Effector memory CD8-positive, alpha-beta T cell (primary cell): ENCODE measurements at regions not wholly inside any gene's neighbourhood (a gene's known extent, or its start where the extent isn't known, plus 50 kb on each side); places are given as distances from the start of the nearest gene placed in this dataset.

ENCODE experiments used
- ATAC-seq: fragments of 150-1000 bp; cut with Tn5 transposase; replicated peaks from 2 replicates; pipeline ENCODE4 v1.10.0; 2021; ENCODE audit warnings: mild to moderate bottlenecking, moderate library complexity
- DNase-seq, 3 experiments: peaks; one replicate each; pipeline ENCODE4 v3.0.0; 2021
- H3K27ac Mint-ChIP-seq, 2 donors: one replicate each; pipeline ENCODE4 v1.8.0; 2022; ENCODE audit warnings: mild to moderate bottlenecking in 2 of 2, mixed read lengths in 2 of 2, moderate library complexity in 2 of 2
- H3K27me3 Mint-ChIP-seq, 2 donors: one replicate each; pipeline ENCODE4 v1.8.0; 2022; ENCODE audit warnings: mixed read lengths in 2 of 2
- H3K36me3 Mint-ChIP-seq: one replicate; pipeline ENCODE4 v1.8.0; 2022; ENCODE audit warnings: mild to moderate bottlenecking, moderate library complexity, mixed read lengths; ENCODE audit not compliant: insufficient read depth
- H3K4me1 Mint-ChIP-seq, 2 donors: one replicate each; pipeline ENCODE4 v1.8.0; 2022; ENCODE audit warnings: low read depth in 2 of 2, mixed read lengths in 2 of 2
- H3K4me3 Mint-ChIP-seq, 2 donors: one replicate each; pipeline ENCODE4 v1.8.0; 2022; ENCODE audit warnings: mild to moderate bottlenecking in 2 of 2, mixed read lengths in 2 of 2, moderate library complexity in 2 of 2
- H3K9me3 Mint-ChIP-seq, 2 donors: one replicate each; pipeline ENCODE4 v1.8.0; 2022; ENCODE audit warnings: mixed read lengths in 2 of 2

DNA sequence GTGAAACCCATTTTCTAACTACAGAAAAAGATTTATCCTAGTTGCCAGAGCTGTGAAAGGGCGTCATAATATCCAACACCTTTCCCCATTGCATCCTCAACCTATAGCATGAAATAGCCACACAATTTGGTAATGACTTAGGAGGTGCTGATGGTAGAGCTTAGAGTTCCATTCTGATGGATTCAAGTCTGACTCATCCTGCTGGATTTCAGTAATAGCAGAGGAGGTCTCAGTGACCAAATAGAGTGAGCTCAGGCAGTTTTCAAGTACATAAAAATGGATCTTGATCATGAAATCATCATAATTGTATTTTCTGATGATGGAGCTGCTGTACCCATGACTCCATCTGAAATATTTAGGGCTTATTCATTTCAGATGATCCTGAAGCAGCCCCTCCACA, 270.7 kb upstream of the KLHL29 start:
- Mint-ChIP-seq H3K27me3 (no peaks in the 10 kb centered on the region), H3K4me1 (no peaks in the 10 kb centered on the region), H3K36me3 (no peaks in the 10 kb centered on the region), H3K4me3 (no peak overlapping the region), H3K9me3 (no peaks in the 10 kb centered on the region), H3K27ac (no peak overlapping the region)
- ATAC-seq, result no peak
- no peak for DNase-seq

DNA sequence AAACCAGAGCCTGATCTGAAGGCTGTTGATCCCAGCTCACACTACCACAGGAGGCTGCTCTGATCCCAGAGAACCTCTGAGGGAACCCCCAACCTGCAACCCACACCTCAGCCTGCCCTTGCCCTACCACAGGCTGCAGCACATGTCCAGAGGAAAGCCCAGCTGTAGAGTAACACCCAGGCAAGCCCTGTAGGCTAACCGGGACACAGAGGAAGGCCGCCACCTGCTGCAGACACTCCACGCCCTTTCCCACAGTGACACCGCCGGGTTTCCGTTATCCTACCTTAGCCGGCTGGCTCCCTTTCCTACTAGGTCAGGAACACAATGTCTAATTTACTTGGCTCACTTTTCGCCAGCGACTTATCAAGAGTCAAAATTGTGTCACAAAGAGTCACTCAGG, 266.7 kb upstream of the KLHL29 start:
- DNase-seq (no peak), ATAC-seq (no peak)

DNA sequence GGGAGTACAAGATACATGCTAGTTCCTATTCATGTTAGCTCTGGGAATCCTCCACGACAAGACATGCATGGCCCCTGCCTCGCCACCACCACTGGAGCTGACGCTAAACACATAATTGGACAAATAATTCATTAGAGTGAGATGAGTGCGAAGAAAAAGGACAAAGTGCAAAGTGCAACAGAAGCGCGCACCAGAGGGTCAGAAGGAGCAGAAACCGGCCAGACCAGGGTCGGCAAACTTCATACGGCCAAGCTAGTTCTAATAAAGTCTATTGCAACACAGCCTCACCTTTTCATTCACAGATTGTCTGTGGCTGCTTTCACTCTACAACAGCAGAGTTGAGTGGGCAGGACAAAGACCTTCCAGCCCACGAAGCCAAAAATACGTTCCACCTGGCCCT, 266.1 kb upstream of the KLHL29 start:
- Mint-ChIP-seq H3K36me3 (no peaks in the 10 kb centered on the region), H3K27me3 (no peaks in the 10 kb centered on the region), H3K4me1 (no peaks in the 10 kb centered on the region), H3K4me3 (no peak overlapping the region), H3K27ac (no peak overlapping the region), H3K9me3 (peaks cover 0 to 4% of the 10 kb centered on the region in 2 donors)
- no peak for DNase-seq
- ATAC-seq, result no peak

More for the DNA sequence above, 266.7 kb upstream of the KLHL29 start:
- H3K36me3 Mint-ChIP-seq, result no peaks in the 10 kb centered on the region
- H3K27ac Mint-ChIP-seq, result no peak overlapping the region
- no peaks in the 10 kb centered on the region for H3K4me1 Mint-ChIP-seq
- no peaks in the 10 kb centered on the region for H3K27me3 Mint-ChIP-seq
- peaks cover 0 to 4% of the 10 kb centered on the region in 2 donors for H3K9me3 Mint-ChIP-seq
- H3K4me3 Mint-ChIP-seq, result no peak overlapping the region

DNA sequence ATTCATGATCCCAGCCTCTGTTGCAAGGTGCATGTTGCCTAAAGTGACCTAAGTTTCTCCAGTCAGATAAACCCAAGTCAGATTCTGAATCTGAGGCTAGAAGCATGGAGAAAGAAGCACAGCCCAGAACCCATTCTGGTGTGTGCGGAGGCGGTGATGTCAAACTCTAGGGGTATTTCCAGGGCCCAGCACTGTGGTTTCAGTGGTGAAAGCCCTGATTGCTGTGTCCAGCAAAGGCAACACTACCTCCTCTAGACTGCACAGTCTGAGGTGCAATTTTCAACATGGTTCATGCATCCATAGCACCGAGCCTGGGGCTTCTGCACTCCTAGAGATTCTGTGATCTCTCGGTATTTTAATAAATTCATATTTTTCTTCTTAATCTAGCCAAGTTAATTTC, 264.8 kb upstream of the KLHL29 start:
- no peak for ATAC-seq

DNA sequence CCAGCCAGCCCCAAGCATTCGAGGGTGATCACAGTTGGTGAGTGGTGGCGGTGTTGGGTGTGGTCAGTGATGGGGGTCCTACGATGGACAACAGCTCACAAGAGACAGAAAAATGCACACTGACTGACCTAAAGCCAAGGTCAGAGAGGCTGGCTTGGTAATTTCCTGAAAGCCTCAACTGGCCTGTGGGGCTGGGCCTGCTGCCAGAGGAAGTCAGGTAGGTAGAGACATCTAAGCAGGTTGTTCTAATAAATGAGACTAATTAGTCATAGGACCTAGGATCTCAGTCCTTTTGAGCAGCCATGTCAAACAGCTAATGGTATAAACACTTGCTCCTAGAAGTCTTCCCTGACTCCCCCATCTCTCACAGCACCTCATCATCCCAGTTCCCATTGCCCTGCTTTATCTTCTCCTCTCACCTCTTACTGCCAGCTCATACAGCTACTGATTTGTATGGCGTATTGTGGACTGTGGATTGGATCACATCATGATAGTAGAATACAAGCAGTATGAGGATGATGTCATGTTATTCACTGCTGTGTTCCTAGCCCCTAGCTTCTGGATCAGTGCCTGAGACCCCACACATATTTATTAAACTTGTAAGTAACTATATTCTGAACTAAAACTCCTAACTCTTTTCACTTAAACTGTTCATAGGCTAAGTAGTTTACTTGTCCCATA, 262.9 kb upstream of the KLHL29 start:
- Mint-ChIP-seq H3K4me1 (no peaks in the 10 kb centered on the region), H3K4me3 (no peak overlapping the region), H3K27me3 (no peaks in the 10 kb centered on the region), H3K9me3 (peaks cover 0 to 5% of the 10 kb centered on the region in 2 donors), H3K36me3 (no peaks in the 10 kb centered on the region), H3K27ac (no peak overlapping the region)
- DNase-seq (no peak), ATAC-seq (no peak)

More for the DNA sequence above, 264.8 kb upstream of the KLHL29 start:
- no peaks in the 10 kb centered on the region for H3K4me1 Mint-ChIP-seq
- H3K27me3 Mint-ChIP-seq, result no peaks in the 10 kb centered on the region
- H3K27ac Mint-ChIP-seq, result no peak overlapping the region
- no peak for DNase-seq
- no peak overlapping the region for H3K4me3 Mint-ChIP-seq
- H3K36me3 Mint-ChIP-seq, result no peaks in the 10 kb centered on the region
- peaks cover 0 to 4% of the 10 kb centered on the region in 2 donors for H3K9me3 Mint-ChIP-seq

DNA sequence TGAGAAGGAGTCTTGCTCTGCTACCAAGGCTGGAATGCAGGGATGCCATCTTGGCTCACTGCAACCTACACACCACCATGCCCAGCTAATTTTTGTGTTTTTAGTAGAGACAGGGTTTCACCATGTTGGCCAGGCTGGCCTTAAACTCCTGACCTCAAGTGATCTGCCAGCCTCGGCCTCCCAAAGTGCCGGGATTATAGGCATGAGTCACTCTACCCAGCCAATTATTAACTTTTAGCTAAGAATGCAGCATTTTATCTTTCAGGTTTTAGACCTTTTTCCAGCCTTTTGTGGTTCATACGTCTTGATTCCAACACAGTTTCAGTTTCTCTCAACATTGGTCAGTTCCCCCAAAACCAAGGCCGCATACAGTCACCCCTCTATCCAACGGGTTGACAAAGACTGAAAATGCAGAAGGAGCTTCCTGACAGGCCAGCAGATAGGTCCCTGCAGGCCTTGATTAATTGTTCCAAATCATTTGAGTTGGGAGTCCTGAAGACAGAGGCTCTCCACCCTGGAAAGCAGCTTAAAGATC, 262.2 kb upstream of the KLHL29 start:
- no peak for ATAC-seq
- Mint-ChIP-seq H3K4me1 (no peaks in the 10 kb centered on the region), H3K27ac (no peak overlapping the region), H3K4me3 (no peak overlapping the region), H3K36me3 (no peaks in the 10 kb centered on the region), H3K27me3 (no peaks in the 10 kb centered on the region), H3K9me3 (peaks cover 0 to 5% of the 10 kb centered on the region in 2 donors)
- no peak for DNase-seq

DNA sequence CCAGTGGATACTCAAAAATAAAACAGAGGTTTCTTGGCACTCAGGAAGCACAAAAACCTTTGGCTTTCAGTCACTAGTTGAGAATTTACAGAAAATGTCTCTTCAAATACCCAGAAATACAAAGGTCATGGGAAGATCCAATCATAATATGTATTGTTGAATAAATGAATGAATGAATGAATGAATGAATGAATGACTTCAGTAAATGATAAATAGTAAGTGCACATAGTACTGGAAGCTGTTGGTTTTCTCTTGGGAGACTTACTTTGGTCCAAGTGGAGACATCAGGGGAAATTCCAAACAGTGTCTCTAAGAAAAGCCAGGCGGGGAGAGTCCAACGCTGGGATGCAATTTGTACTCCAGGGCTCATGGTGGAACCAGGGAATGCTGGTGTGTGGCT, 261.3 kb upstream of the KLHL29 start:
- no peak overlapping the region for H3K4me3 Mint-ChIP-seq
- no peaks in the 10 kb centered on the region for H3K36me3 Mint-ChIP-seq
- ATAC-seq (no peak), DNase-seq (no peak)
- H3K9me3 Mint-ChIP-seq, result peaks cover 0 to 5% of the 10 kb centered on the region in 2 donors
- no peak overlapping the region for H3K27ac Mint-ChIP-seq
- no peaks in the 10 kb centered on the region for H3K27me3 Mint-ChIP-seq
- no peaks in the 10 kb centered on the region for H3K4me1 Mint-ChIP-seq

DNA sequence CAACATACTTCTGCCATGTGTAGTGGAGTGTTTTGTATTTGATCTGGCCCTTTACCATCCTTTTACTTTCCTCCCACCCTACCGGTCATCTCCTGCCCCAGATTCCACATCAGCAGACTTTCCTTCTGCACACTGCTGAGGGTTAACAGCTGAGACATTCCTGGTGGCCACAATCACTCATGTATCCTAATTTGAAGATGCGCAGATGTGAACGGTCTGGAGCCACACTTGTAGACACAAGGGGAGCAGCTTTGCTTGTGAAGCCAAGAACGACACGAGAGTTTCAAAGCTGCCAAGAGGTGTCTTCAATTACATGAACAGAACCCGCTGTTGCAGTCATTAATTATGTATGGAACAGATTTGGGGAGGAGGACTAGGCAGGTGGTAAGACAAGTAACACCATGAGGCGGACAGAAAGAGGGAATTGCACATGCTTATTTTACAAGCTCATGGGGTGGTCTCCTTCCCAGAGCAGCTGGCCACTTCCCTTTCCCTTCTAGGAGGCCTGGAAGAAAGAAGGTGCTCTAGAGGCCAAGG, 260.7 kb upstream of the KLHL29 start:
- Mint-ChIP-seq H3K4me3 (no peak overlapping the region), H3K27ac (no peak overlapping the region), H3K27me3 (no peaks in the 10 kb centered on the region), H3K36me3 (no peaks in the 10 kb centered on the region), H3K9me3 (peaks cover 0 to 7% of the 10 kb centered on the region in 2 donors), H3K4me1 (no peaks in the 10 kb centered on the region)
- ATAC-seq (no peak), DNase-seq (no peak)

DNA sequence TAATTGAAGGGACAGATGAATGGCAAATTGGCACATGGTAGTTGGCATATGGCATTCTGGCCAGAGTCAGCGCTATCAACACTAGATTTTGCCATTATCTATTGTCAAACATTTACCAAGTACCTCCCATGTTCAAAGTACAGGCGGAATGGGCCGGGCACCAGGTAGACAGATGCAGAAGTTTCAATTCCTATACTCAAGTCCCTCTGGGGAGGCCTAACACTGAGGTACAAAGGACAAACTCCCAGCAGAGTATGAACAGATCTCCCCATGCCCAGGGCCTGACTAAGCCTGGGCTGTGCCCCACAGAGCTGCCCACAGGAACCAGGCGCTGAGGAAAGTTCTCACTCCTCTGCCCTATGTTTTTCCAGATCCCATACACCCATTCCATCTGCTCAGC, 257.5 kb upstream of the KLHL29 start:
- H3K36me3 Mint-ChIP-seq, result no peaks in the 10 kb centered on the region
- no peak for DNase-seq
- no peak overlapping the region for H3K27ac Mint-ChIP-seq
- no peak overlapping the region for H3K4me3 Mint-ChIP-seq
- peaks cover 3 to 8% of the 10 kb centered on the region in 2 donors for H3K9me3 Mint-ChIP-seq
- H3K27me3 Mint-ChIP-seq, result no peaks in the 10 kb centered on the region
- H3K4me1 Mint-ChIP-seq, result no peaks in the 10 kb centered on the region
- no peak for ATAC-seq

DNA sequence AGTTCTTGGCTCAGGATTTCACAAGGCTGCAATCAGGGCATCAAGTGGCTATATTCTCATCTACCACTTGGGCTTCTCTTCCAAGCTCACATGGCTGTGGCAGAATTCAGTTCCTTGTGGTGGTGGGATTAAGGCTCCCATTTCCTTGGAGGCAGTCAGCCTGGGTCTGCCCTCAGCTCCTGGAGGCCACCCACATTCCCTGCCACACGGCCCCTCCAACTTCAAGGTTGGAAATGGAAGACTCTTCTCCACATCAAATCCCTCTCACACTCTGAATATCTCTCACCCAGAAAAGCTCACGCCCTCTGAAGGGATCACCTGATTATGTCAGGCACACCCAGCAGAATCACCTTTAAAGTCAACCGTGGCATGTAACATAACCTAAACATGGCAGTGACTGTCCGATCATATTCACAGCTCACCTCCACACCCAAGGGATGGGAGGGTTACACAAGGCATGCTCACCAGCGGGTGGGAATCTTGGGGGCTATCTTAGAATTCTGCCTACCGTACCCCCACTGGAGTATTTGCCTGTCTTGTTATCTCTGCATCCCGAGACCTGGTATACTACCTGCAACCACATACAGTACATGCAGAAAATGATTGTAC, 256.2 kb upstream of the KLHL29 start:
- no peak for ATAC-seq
- H3K9me3 Mint-ChIP-seq, result peaks cover 3 to 8% of the 10 kb centered on the region in 2 donors

DNA sequence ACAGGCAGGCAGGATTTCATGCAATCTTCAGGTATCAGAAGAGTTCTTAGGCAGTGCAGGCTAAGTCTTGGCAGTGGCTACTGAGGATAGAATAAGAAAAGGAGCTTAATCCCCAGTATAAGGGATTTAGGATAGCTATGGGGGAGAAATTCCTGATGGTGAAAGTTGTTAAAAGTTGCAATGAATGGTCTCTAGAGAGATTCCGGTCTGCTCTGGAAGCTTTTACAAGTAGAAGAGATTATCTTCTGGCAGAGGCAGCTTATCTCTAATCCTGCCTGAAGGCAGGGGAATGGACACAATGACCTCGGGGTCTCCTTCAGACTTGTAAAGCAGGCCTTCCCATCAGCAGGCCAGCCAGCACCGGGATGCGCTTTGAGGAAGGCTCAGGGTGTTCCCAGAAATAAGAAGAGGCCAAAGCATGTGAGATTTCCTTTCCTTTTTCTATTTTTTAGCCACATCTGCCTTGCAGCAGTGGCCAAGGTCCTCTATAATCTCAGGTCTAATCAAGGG, 253.9 kb upstream of the KLHL29 start:
- Mint-ChIP-seq H3K27ac (no peak overlapping the region), H3K9me3 (peaks cover 3 to 8% of the 10 kb centered on the region in 2 donors), H3K4me1 (no peaks in the 10 kb centered on the region), H3K36me3 (no peaks in the 10 kb centered on the region), H3K4me3 (no peak overlapping the region), H3K27me3 (no peaks in the 10 kb centered on the region)
- DNase-seq, result no peak
- no peak for ATAC-seq

More for the DNA sequence above, 256.2 kb upstream of the KLHL29 start:
- H3K4me3 Mint-ChIP-seq, result no peak overlapping the region
- H3K27me3 Mint-ChIP-seq, result no peaks in the 10 kb centered on the region
- H3K4me1 Mint-ChIP-seq, result no peaks in the 10 kb centered on the region
- H3K36me3 Mint-ChIP-seq, result no peaks in the 10 kb centered on the region
- no peak overlapping the region for H3K27ac Mint-ChIP-seq
- DNase-seq, result no peak

DNA sequence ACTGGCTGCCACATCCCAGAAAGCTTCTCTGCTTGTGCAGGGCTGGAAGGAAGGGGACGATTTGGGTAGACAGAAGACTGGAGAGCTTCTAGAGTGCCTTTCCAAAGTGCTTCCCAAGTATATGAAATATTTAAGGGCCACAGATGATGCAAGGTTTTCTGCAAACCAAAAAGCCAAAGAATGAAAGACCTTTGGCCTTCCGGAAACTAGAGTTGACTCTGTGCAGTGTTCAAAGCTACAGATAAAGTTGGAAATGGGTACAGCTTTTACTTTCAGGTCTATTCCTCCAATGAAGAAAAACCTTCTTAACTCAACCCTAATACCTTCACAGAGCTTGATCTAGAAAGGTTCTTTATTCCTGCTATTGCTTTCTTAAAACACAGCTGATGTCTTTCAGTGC, 253.0 kb upstream of the KLHL29 start:
- Mint-ChIP-seq H3K4me1 (no peaks in the 10 kb centered on the region), H3K27me3 (no peaks in the 10 kb centered on the region), H3K9me3 (peaks cover 2 to 8% of the 10 kb centered on the region in 2 donors), H3K36me3 (no peaks in the 10 kb centered on the region), H3K27ac (no peak overlapping the region), H3K4me3 (no peak overlapping the region)
- DNase-seq (no peak), ATAC-seq (no peak)

DNA sequence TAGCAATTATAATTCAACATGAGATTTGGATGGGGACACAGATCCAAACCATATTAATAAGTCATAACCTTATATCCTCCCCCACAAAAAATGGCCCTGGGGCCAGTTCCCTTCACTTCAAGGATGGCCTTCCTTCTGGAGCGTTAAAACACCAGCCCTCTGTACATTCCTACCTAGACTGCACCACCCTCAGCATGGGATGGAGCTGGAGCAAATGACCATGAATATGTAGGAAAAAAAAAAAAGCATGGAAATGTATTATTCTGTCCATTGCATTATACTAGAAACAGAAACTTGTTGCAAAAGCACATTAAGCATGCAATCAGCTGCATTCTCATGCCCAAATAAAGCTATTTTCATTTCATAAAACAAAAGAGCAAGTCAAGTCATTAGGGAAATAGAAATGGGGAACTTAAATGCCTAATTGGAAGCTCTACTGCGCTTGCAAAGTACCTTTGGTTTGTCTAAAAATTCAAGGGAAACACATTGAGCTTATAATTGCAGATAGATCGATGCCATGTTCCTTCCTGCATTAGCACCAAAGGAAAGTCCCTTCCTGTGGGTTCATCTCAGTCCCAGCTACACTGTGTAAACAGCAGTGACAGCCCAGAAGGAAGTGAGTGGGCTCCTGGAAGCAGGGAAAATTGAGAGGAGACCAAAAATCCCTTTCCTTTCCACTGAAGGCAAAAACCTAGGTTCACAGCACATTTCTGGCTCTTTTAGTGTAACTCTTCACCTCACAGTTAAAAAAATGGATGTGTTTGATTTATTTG, 252.0 kb upstream of the KLHL29 start:
- DNase-seq (no peak), ATAC-seq (no peak)
- Mint-ChIP-seq H3K27ac (no peak overlapping the region), H3K36me3 (no peaks in the 10 kb centered on the region), H3K27me3 (no peaks in the 10 kb centered on the region), H3K9me3 (peaks cover 2 to 8% of the 10 kb centered on the region in 2 donors), H3K4me3 (no peak overlapping the region), H3K4me1 (no peaks in the 10 kb centered on the region)
